ENCODE measurements at regions not wholly inside any gene's neighbourhood (a gene's known extent, or its start where the extent isn't known, plus 50 kb on each side); places are given as distances from the start of the nearest gene placed in this dataset.

GRCh38 chr5:22985446-22985845, 132.3 kb upstream of the CDH12 start:
- no peak for DNase-seq

DNA sequence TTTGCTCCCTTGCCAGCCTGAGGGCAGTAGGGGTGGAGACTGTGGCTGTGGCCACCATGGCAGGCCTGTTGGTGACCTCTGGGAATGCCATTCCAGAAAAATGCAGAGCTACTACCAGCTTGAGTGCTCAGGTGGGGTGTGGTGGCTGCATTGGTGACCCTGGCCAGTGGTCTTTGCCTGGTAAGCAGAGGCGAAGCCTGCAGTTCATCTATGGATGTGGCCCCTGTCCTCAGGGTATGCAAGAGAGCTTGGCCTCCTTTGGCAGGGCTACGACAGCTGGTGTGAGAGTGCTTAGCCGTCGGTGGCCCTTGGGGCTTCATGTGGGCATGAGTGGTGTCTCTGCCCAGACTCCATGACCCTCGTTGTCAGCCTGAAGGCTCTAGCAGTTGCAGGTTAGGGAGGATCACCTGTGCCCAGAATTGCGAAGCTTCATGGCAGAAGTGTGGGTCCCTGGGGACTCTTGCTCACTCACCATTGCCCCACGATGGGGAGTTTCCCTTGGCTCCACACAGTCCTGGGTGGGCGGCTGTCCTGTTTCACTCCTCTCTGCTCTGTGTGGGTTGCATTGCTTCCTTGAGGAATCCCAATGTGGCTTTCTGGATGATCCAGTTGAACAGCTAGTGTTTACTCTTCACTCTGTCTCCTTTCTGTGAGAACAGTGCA, 117.9 kb upstream of the CDH12 start:
- DNase-seq = no peak

GRCh38 chr5:22970491-22970890, 117.3 kb upstream of the CDH12 start:
- DNase-seq = no peak

DNA sequence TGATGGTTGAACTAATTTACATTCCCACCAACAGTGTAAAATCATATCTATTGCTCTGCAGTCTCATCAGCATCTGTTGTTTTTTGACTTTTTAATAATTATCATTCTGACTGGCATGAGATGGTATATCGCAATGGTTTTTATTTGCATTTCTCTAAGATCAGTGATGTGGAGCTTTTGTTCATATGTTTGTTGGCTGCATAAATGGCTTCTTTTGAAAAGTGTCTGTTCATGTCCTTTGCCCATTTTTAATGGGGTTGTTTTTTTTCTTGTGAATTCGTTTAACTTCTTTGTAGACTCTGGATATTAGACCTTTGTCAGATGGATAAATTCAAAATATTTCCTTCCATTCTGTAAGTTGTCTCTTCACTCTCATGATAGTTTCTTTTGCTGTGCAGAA, 115.2 kb upstream of the CDH12 start:
- no peak for DNase-seq

DNA sequence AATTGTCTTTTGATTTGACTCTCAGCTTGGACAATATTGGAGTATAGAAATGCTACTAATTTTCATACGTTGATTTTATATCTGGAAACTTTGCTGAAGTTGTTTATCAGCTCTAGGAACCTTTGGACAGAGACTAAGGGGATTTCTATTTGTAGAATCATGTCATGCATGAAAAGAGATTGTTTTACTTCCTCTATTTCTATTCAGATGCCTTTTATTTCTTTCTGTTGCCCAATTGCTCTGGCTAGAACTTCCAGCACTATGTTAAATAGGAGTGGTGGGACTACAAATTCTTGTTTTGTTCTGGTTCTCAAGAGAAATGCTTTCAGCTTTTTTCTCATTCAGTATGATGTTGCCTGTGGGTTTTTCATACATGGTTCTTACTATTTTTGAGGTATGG, 112.8 kb upstream of the CDH12 start:
- no peak for DNase-seq

DNA sequence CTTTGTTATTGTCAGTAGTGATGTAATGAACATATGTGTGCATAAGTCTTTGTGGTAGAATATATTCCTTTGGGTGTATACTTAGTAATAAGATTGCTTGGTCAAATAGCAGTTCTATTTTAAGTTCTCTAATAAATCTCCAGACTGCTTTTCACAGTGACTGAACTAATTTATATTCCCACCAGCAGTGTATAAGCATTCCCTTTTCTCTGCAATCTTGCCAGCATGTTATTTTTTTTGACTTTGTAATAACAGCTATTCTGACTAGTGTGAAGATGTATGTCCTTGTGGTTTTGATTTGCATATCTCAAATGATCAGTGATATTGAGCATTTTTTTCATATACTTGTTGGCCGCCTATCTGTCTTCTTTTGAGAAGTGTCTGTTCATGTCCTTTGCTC, 111.5 kb upstream of the CDH12 start:
- DNase-seq = no peak

- no peak for DNase-seq
Measured at GRCh38 chr5:22958462-22959262, 105.5 kb upstream of the CDH12 start.

DNA sequence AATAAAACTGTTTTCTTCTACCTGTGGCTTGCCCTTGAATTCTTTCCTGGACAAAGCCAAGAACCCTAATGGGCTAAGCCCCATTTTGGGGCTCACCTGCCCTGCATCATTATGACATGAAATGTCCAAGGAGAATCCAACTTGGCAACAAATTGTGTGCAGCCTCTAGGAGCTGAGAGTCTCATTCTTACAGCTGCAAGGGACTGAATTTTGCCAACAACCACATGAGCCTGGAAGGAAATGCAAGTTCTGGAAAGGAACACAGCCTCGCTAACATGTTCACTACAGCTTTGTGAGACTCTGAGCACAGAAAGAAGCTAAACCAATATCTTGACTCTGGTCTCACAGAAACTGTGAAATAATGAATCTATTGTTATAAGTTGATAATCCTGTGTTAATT, 94.8 kb upstream of the CDH12 start:
- no peak for DNase-seq

DNA sequence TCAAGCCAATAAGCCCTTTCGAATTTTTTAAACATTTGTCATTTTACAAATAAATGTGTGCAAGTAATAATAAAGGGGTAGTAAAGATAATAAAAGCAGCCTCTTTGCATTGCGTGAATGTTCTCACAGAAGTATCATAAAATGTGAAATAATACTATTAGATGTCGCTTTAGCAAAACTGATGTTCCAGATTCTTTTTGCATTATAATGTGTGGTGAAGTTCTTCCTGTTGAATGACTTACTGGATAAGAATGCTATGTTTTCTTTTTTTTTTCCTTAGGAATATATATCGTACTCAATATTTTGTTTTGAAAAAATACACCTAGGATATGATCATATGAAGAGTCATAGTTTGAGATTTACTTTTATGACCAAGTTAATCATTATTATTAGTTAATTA, 85.2 kb upstream of the CDH12 start:
- no peak for DNase-seq

- no peak for DNase-seq
Measured at GRCh38 chr5:22928821-22929482, 75.8 kb upstream of the CDH12 start.

DNA sequence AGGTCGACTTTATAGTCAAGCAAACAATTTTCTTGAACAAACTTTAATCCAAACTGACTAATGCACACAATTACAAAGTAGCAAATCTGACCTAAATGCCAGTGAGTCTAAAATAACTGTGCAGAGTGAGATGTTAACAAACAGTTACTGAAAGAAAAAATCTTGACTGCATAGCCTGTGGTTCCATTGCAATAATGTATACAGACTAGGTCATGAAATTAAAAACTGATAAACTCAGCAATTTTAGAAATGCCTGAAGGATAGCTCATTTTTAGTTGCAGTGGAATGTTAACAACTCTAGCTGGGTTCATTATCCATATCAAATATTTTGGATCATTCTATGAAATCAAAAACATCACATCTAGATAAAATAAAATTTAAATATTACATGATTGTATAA, 73.4 kb upstream of the CDH12 start:
- DNase-seq = no peak

- DNase-seq = no peak
Measured at GRCh38 chr5:22918511-22918910, 65.4 kb upstream of the CDH12 start.

DNA sequence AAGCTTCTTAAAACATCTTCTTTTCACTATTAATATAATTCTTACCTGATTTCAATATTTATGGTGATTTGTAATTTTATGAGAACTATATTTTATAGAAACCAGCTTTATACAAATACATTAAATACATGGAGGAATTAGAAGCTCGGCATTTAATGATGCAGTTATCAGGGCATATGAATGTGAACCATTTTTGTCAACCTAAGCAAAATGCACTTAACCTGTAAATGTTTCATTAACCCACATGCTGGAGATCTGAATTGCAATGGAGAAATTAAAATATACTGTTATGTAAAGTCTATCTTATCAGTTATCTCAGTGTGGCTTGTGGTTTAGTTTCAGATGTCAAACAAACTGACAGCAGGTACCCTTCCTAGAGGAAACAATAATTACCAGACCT, 63.2 kb upstream of the CDH12 start:
- no peak for DNase-seq

GRCh38 chr5:22911019-22911418, 57.9 kb upstream of the CDH12 start:
- no peak for DNase-seq

DNA sequence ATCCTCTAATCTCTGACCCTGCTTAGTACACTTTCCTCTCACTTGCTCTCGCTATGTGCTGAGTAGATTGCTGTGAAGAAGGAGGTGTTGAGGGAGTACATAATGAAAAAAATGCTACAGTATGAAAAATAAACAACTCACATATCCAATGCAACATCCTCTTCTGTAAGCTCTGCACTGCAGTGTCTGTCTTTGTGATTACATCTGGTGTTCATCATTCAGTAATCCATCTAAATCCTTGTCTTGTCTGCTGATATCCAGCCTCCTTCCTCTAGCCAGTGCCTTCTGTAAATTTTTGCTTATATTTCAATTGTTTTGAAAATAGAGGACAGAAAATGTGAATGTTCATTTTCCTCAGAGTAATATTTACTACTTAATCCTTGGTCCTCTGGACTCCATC, 57.4 kb upstream of the CDH12 start:
- no peak for DNase-seq

GRCh38 chr5:22908586-22908985, 55.4 kb upstream of the CDH12 start:
- no peak for DNase-seq

GRCh38 chr5:22908129-22908528, 55.0 kb upstream of the CDH12 start:
- DNase-seq = no peak

Measured in inflammatory macrophage treated with lipopolysaccharide for 1 hour (primary cell).